GM23338 (cell line): ENCODE measurements at regions not wholly inside any gene's neighbourhood (a gene's known extent, or its start where the extent isn't known, plus 50 kb on each side); places are given as distances from the start of the nearest gene placed in this dataset.

Experiments used
- ATAC-seq: fragments of 200-7000 bp; cut with Tn5 transposase; 3 replicates; pipeline ENCODE4 v1.9.1; 2020
- DNase-seq: peaks from one replicate; pipeline ENCODE4 v3.0.0-alpha.2; 2015; ENCODE audit warnings: low spot score
- H2AFZ ChIP-seq: fragments of 200-600 bp; sonication (generic); 2 replicates; pipeline ENCODE4 v1.8.0; 2016; ENCODE audit warnings: antibody characterized with exemption, mild to moderate bottlenecking, moderate library complexity
- H3F3A ChIP-seq: fragments of 200-600 bp; sonication (generic); replicated peaks from 2 replicates; pipeline ENCODE4 v1.8.0; 2017; ENCODE audit warnings: antibody characterized with exemption, mixed run types, low read depth
- H3K27ac ChIP-seq: fragments of 200-600 bp; sonication (generic); 2 replicates; pipeline ENCODE4 v1.6.1; 2016; ENCODE audit warnings: low read depth
- H3K27me3 ChIP-seq: fragments of 200-600 bp; sonication (generic); 2 replicates; pipeline ENCODE4 v1.8.0; 2016; ENCODE audit warnings: mild to moderate bottlenecking, mixed run types, moderate library complexity; ENCODE audit not compliant: insufficient read depth
- H3K36me3 ChIP-seq: fragments of 200-600 bp; sonication (generic); 2 replicates; pipeline ENCODE4 v1.8.0; 2016; ENCODE audit warnings: mild to moderate bottlenecking; ENCODE audit not compliant: insufficient read depth
- H3K4me1 ChIP-seq: fragments of 200-600 bp; sonication (generic); 2 replicates; pipeline ENCODE4 v1.8.0; 2016; ENCODE audit warnings: mild to moderate bottlenecking, moderate library complexity; ENCODE audit not compliant: insufficient read depth
- H3K4me2 ChIP-seq: fragments of 200-600 bp; sonication (generic); 2 replicates; pipeline ENCODE4 v1.7.1; 2017; ENCODE audit warnings: mixed run types
- H3K4me3 ChIP-seq: fragments of 200-600 bp; sonication (generic); 2 replicates; pipeline ENCODE4 v1.6.1; 2016; ENCODE audit warnings: mixed run types
- H3K79me2 ChIP-seq: fragments of 200-600 bp; sonication (generic); replicated peaks from 2 replicates; pipeline ENCODE4 v1.8.0; 2017; ENCODE audit warnings: mild to moderate bottlenecking; ENCODE audit not compliant: insufficient read depth
- H3K9me2 ChIP-seq: fragments of 200-600 bp; sonication (generic); 2 replicates; pipeline ENCODE4 v1.8.0; 2017; ENCODE audit not compliant: insufficient read depth
- H4K20me1 ChIP-seq: fragments of 200-600 bp; sonication (generic); replicated peaks from 2 replicates; pipeline ENCODE4 v1.8.0; 2017; ENCODE audit warnings: mild to moderate bottlenecking; ENCODE audit not compliant: insufficient read depth
- H3K27ac Mint-ChIP-seq: 2 replicates; pipeline ENCODE4 v1.8.0; 2020; ENCODE audit warnings: inconsistent platforms, mild to moderate bottlenecking, moderate library complexity, mixed read lengths
- H3K27me3 Mint-ChIP-seq: 3 replicates; pipeline ENCODE4 v1.8.0; 2022; ENCODE audit warnings: low read depth, mild to moderate bottlenecking, moderate library complexity, mixed read lengths, inconsistent platforms; ENCODE audit not compliant: insufficient read depth, poor library complexity
- H3K36me3 Mint-ChIP-seq: 3 replicates; pipeline ENCODE4 v1.8.0; 2021; ENCODE audit warnings: low read depth, mild to moderate bottlenecking, inconsistent platforms, moderate library complexity, mixed read lengths
- H3K4me1 Mint-ChIP-seq: 3 replicates; pipeline ENCODE4 v1.8.0; 2020; ENCODE audit warnings: mild to moderate bottlenecking, inconsistent platforms, mixed read lengths
- H3K4me3 Mint-ChIP-seq: 3 replicates; pipeline ENCODE4 v1.8.0; 2021; ENCODE audit warnings: moderate library complexity, mild to moderate bottlenecking, inconsistent platforms, mixed read lengths
- H3K9me3 Mint-ChIP-seq: 3 replicates; pipeline ENCODE4 v1.8.0; 2020; ENCODE audit warnings: moderate library complexity, mild to moderate bottlenecking, inconsistent platforms, mixed read lengths
- ETS1 ChIP-seq: IDR thresholded peaks from 2 replicates; pipeline ENCODE4 v1.6.1; 2016; ENCODE audit warnings: antibody characterized with exemption
- EZH2 ChIP-seq: fragments of 200-600 bp; sonication (generic); IDR thresholded peaks from one replicate; pipeline ENCODE4 v1.8.0; 2017; ENCODE audit warnings: antibody characterized with exemption, mild to moderate bottlenecking, low read depth; ENCODE audit not compliant: unreplicated experiment
- JUNB ChIP-seq: IDR thresholded peaks from one replicate; pipeline ENCODE4 v1.6.1; 2016; ENCODE audit warnings: antibody characterized with exemption; ENCODE audit not compliant: unreplicated experiment
- NANOG ChIP-seq: IDR thresholded peaks from 2 replicates; pipeline ENCODE4 v1.6.1; 2016; ENCODE audit warnings: antibody characterized with exemption, borderline replicate concordance
- TF ChIP-seq, protein P1 (sequence below): IDR thresholded peaks from one replicate; pipeline ENCODE4 v1.6.1; 2018; ENCODE audit warnings: antibody characterized with exemption; ENCODE audit not compliant: unreplicated experiment
- TF ChIP-seq, protein P2 (sequence below), 2 experiments: fragments of 200-600 bp in 1 of 2; sonication (generic) in 1 of 2; conservative IDR thresholded peaks; 2 replicates each; pipeline versions ENCODE4 v1.5.1 to v1.6.1; 2016 to 2017; ENCODE audit warnings: antibody characterized with exemption in 2 of 2, low read depth in 2 of 2, mild to moderate bottlenecking in 2 of 2, moderate library complexity in 1 of 2

- no peak for TF ChIP-seq ETS1
- TF ChIP-seq, protein P1, sequence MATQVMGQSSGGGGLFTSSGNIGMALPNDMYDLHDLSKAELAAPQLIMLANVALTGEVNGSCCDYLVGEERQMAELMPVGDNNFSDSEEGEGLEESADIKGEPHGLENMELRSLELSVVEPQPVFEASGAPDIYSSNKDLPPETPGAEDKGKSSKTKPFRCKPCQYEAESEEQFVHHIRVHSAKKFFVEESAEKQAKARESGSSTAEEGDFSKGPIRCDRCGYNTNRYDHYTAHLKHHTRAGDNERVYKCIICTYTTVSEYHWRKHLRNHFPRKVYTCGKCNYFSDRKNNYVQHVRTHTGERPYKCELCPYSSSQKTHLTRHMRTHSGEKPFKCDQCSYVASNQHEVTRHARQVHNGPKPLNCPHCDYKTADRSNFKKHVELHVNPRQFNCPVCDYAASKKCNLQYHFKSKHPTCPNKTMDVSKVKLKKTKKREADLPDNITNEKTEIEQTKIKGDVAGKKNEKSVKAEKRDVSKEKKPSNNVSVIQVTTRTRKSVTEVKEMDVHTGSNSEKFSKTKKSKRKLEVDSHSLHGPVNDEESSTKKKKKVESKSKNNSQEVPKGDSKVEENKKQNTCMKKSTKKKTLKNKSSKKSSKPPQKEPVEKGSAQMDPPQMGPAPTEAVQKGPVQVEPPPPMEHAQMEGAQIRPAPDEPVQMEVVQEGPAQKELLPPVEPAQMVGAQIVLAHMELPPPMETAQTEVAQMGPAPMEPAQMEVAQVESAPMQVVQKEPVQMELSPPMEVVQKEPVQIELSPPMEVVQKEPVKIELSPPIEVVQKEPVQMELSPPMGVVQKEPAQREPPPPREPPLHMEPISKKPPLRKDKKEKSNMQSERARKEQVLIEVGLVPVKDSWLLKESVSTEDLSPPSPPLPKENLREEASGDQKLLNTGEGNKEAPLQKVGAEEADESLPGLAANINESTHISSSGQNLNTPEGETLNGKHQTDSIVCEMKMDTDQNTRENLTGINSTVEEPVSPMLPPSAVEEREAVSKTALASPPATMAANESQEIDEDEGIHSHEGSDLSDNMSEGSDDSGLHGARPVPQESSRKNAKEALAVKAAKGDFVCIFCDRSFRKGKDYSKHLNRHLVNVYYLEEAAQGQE: no peak
These were observed 86.3 kb upstream of the RTL6 start (continued) for GRCh38 chr22:44584256-44584902.

DNA sequence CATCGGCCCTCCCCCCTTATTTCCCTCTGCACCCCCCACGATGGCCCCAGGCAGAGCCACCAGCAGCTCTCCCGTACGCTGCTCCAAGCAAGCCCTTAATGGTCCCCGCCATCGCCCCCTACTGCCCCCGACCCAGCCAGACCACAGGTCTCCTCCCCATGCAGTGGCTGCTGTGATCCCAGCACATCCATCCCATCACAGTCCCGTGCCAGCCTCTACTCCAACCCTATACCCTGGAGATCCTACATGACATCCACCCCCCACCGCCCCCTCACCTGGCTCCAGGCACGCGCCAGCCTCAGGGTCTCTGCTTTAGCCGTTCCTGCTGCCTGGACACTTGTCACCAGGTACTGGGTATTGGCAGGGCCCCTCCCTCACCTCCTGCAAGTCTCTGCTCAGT lies 85.8 kb upstream of the RTL6 start:
- Histone ChIP-seq H3F3A (no peaks in the 10 kb centered on the region), H3K27me3 (no peaks in the 10 kb centered on the region), H2AFZ (no peak overlapping the region), H3K4me2 (no peak overlapping the region), H4K20me1 (no peaks in the 10 kb centered on the region), H3K4me1 (no peaks in the 10 kb centered on the region), H3K9me2 (no peaks in the 10 kb centered on the region), H3K79me2 (no peaks in the 10 kb centered on the region), H3K4me3 (no peak overlapping the region), H3K36me3 (no peaks in the 10 kb centered on the region), H3K27ac (no peak overlapping the region)
- H3K36me3 Mint-ChIP-seq: no peaks in the 10 kb centered on the region
- TF ChIP-seq EZH2 (no peak), NANOG (no peak), JUNB (no peak)
- TF ChIP-seq, protein P2, sequence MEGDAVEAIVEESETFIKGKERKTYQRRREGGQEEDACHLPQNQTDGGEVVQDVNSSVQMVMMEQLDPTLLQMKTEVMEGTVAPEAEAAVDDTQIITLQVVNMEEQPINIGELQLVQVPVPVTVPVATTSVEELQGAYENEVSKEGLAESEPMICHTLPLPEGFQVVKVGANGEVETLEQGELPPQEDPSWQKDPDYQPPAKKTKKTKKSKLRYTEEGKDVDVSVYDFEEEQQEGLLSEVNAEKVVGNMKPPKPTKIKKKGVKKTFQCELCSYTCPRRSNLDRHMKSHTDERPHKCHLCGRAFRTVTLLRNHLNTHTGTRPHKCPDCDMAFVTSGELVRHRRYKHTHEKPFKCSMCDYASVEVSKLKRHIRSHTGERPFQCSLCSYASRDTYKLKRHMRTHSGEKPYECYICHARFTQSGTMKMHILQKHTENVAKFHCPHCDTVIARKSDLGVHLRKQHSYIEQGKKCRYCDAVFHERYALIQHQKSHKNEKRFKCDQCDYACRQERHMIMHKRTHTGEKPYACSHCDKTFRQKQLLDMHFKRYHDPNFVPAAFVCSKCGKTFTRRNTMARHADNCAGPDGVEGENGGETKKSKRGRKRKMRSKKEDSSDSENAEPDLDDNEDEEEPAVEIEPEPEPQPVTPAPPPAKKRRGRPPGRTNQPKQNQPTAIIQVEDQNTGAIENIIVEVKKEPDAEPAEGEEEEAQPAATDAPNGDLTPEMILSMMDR (conservative IDR thresholded peaks at IDR 0.05; ENCODE audit: low read depth in 2 of 2): peak in 1 of 2 experiments; percentile 44; a peak in 2 of 4 replicates
- DNase-seq: peak; percentile 36
- peaks cover 9% of the 10 kb centered on the region for H3K27me3 Mint-ChIP-seq
- ATAC-seq: peak; percentile 83
- H3K4me3 Mint-ChIP-seq: no peak overlapping the region
- no peak overlapping the region for H3K27ac Mint-ChIP-seq
- no peaks in the 10 kb centered on the region for H3K9me3 Mint-ChIP-seq
- no peaks in the 10 kb centered on the region for H3K4me1 Mint-ChIP-seq
